ENCODE measurements at regions not wholly inside any gene's neighbourhood (a gene's known extent, or its start where the extent isn't known, plus 50 kb on each side); places are given as distances from the start of the nearest gene placed in this dataset.
"Not testable (repeated sequence)": the region's sequence is repeated elsewhere in the genome, so short reads cannot be mapped to it uniquely, and the experiment has no call there.

DNA sequence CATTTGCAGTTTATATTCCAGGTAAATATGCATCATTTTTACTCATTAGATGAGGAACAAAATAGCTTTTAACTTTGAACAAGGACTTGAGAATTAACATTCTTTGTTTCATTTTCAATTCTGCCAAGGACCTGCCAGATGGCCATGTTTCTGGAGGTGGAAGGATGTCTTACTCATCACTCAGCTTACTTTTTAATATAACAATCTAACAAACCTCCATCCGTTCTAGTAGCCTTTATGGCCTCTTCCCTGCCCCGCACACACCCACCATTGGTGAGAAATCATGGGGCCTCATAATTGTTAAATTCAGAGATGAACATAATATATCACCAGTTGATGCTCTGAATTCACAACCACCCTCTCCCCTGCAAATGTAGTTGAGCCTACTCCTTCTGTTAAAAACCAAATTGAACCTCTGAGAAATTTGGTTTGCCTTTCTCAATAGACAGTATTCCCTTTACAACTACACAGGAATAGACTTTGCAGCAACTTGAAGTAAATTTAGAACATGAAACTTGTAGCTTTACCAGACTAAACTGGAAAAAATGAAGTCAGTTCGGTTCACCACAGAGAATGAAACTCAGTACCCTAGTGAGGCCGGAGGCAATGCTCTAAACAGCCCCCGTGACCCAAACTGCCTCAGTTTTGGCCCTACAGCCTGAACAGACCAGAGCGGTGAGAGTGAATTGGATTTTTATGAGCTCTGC, 50.1 kb upstream of the ACSL4 start:
- no peak for DNase-seq

- no peak for DNase-seq
These were observed 50.6 kb upstream of the ACSL4 start for GRCh38 chrX:109783701-109784079.

- DNase-seq, result no peak
These were observed 52.0 kb upstream of the ACSL4 start for GRCh38 chrX:109785053-109785452.

GRCh38 chrX:109790511-109790910, 57.5 kb upstream of the ACSL4 start:
- not testable (repeated sequence) for DNase-seq

DNA sequence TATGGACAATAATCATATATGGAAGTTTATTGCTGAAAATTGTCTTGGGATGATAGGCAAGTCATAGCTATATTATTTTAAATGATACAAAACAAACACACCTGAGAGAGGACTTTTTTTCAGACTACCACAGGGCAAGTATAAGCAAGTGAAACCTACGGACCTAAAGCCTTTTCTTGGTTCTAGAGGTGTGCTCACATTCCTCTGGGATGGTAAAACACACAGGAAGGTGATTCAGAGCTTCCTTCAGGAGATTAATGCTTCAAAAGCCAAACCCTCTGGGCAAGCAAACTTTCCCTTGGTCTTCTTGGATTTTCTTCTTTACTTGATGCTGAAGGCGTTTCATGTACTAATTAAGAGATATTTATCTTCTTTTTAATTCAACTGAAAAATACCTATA, 60.1 kb upstream of the ACSL4 start:
- no peak for DNase-seq

DNA sequence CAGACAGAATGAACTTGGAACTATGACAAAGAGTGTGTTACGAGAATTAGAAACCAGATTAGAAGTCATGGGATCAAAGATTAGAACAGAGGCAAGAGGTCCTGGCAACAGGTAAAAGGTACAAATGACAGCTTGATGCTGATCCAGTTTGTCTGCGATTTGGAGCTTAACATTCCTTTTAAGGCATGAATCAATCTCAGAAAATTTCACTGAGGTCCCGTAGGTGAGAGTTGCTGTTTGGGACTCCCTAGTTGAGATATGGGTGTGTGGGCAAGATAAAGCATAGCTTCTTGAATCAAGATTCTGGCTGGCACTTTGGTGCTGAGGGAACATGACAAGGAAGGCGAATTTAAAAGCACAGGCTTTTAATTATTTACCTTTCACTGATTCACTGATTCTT, 62.6 kb upstream of the ACSL4 start:
- DNase-seq, result no peak

- no peak for DNase-seq
These were observed 64.4 kb upstream of the ACSL4 start for GRCh38 chrX:109797311-109797975.

DNA sequence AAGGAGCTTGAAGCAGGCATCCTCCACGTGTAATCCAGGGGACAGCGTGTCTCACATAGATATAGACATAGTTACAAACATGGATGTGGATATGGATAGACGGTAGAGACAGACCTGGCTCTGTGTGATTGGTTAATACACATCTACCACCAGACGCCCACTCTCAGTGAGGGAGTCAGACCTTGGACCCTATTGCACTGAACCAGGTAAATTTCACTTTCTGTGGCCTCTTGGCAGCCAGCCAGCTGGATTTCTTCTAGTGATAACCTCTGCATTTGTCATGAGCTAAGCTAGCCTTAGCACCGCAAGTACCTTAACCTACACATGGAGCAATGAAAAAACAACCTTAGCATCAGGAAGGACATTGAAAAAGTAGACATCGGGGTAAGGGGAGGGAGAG, 79.2 kb upstream of the ACSL4 start:
- DNase-seq, result no peak

- no peak for DNase-seq
These were observed 80.2 kb upstream of the ACSL4 start for GRCh38 chrX:109813236-109813635.

GRCh38 chrX:109818976-109819375, 85.9 kb upstream of the ACSL4 start:
- DNase-seq, result no peak

DNA sequence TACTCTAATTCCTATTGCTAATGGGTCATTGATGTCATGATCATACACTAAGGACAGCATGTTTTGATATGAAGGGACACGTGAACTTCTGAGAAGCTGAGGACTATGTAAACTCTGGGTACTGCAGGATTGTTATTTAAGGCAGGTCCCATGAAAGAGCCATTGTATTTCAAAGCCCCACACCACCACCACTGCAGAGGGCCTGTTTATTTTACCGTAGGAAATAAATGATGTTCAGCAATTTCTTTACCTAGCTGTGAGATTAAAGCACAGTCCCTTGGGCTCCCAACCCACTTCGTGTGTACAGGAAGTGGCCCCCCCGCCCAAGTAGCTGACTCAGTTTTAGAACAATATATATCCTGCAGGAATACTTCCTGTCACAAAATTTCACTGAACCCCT, 89.8 kb upstream of the ACSL4 start:
- DNase-seq, result no peak

GRCh38 chrX:109826954-109827708, 94.1 kb upstream of the ACSL4 start:
- DNase-seq, result no peak

DNA sequence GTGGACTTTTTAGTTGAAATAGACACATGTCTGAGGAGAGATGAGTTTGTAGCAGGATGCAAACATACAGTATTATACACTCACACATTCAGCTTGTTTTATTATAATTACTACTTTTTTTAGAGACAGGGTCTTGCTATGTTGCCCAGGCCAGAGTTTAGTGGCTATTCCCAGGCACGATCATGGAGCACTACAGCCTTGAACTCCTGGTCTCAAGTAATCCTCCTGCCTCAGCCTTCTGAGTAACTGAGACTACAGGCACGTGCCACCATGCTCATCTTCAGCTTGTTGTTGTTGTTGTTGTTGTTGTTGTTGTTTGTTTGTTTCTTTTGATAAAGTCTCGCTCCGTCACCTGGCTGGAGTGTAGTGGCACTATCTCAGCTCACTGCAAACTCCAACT, 94.7 kb upstream of the ACSL4 start:
- DNase-seq, result no peak

DNA sequence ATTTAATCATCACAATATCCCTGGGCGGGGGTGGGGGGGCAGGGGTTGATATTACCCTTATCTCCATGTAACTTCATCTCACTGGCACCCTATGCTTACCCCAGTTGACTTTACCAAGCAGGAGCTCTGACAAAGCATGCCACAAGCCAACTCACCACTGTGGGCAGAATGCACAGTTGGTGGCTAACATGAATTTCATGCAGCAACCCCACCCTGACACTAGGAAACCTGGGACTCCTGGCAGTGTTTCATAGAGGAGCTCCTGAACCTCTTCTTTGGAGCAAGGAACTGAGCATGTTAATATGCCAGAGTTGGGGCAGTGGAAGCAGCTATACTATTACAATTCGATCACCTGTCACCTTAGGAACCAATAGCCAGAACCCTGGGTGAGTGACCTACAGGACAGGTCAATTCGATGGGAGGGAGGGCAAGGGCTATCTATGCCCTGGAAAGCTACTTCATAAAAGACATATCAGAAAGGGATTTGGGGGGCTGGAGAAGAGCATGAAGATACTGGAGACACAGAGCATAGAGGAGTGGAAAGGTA, 97.2 kb upstream of the ACSL4 start:
- no peak for DNase-seq

DNA sequence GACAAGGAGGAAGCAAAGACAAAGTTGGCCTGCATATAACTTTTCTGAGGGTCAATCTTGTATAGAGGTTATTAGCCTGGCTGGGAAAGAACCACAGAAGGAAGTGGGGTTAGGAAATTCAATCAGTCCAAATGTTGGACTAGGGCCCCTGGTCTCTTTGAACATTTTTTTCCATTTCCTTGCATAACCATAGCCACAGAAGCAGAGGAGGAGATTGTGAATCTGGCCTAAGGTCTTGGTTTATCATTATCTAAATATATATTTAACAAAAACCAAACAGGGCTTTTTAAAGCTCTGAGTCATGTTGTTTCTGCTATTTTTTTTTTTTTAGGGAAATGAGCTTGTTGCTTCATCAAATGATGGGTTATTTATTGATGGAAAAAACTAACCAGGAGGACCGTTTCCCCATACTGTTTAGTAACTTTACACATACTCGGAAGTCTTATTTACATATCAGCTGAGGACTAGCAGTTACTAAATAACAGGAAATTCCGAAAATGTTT, 97.7 kb upstream of the ACSL4 start:
- no peak for DNase-seq

DNA sequence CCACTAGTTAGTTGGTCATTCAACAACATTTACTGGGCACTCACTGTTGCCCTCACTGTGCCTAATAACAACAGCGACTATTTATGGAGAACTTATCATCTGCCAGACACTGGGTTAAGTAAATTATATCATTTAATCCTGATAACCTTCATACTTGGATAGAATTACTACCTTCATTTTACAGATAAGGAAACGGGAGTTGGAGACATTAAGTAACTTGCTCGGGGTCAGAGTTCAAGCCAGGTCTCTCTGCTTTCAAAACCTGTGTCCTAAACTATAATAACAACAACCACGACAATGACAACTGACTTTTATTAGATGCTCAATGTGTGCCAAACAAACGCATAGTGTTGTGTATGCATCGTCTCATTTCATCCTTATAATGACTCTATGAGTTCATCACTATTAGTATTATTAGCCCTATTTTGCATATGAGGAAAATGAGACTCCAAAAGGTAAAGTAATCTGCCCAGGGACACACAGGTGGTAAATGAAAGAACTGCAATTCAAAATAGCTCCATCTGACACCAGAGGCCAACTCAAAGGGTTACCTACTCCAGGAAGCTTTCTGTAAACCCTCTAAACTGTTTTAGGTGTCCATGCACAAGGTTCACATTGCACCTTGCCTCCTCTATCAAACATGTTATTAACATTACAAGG, 98.4 kb upstream of the ACSL4 start:
- no peak for DNase-seq

DNA sequence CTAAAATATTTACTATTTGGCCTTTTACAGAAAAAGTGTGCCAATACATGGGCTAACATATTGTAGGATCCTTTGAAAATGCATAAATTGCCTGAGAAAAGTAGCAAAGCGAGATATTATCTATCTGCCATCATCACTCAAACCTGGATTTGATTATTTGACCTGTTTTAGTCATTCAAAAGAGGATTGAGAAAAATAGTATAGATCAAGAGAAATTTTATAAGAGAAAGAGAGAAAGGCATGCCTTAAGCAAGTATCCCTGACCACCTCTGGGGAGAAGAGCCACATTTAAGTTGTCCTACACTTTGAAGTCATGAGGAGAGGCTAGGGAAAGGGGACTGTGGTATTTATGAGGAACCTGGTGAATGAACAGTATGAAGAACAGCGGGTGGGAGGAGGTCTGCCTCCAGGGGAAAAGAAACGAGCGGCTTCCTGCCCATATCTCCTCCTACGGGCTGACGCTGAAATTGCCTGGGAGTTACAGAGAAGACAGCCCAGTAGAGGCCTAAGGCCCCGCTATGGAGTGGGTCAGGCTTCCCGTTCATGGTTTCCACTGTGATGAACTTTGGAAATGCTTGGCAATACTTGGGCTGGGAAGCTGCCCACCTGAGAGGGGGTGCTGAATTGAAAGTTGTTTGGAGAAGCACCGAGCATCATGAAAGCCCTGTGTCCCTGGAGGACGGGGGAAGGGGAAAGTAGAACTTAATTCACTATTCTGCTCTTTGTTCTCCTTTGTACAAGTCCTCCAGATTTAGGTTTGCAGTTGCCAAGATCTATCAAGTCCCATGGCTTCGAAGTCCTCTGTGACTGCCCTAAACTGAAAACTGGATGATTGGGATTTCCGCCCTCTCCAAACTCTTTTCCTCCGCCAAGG, 106.9 kb upstream of the ACSL4 start:
- no peak for DNase-seq

GRCh38 chrX:109840585-109840984, 107.5 kb upstream of the ACSL4 start:
- no peak for DNase-seq

- DNase-seq, result no peak
These were observed 108.2 kb upstream of the ACSL4 start for GRCh38 chrX:109841257-109841656.

GRCh38 chrX:109841869-109842579, 109.0 kb upstream of the ACSL4 start:
- DNase-seq, result no peak

DNA sequence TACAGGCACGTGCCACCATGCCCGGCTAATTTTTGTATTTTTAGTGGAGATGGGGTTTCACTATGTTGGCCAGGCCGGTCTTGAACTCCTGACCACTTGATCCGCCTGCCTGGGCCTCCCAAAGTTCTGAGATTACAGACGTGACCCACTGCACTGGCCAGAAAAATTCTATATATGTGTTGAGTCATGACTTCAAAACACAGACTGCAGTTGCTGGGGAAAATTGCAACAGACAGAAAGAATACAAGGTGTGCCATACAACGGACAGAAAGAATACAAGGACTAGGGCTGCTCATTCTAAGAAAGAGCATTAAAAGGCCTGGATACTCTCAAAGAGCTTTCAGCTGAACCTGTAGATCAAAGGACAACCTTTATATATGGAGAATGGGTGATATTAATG, 109.6 kb upstream of the ACSL4 start:
- no peak for DNase-seq
